ENCODE measurements at regions not wholly inside any gene's neighbourhood (a gene's known extent, or its start where the extent isn't known, plus 50 kb on each side); places are given as distances from the start of the nearest gene placed in this dataset.

- DNase-seq, result no peak
Observed at GRCh38 chr4:11494232-11494631, 65.5 kb upstream of the HS3ST1 start.

GRCh38 chr4:11489453-11490083, 60.9 kb upstream of the HS3ST1 start:
- no peak for DNase-seq

- no peak for DNase-seq
Observed at GRCh38 chr4:11488657-11489452, 60.2 kb upstream of the HS3ST1 start.

GRCh38 chr4:11487868-11488544, 59.3 kb upstream of the HS3ST1 start:
- no peak for DNase-seq

- DNase-seq, result no peak
Observed at GRCh38 chr4:11487139-11487538, 58.4 kb upstream of the HS3ST1 start.

GRCh38 chr4:11485926-11486325, 57.2 kb upstream of the HS3ST1 start:
- DNase-seq, result no peak

GRCh38 chr4:11484531-11484930, 55.8 kb upstream of the HS3ST1 start:
- no peak for DNase-seq

- DNase-seq, result no peak
Observed at GRCh38 chr4:11483046-11483445, 54.4 kb upstream of the HS3ST1 start.

- DNase-seq, result peak; percentile 24
Observed at GRCh38 chr4:11480683-11481082, 52.0 kb upstream of the HS3ST1 start.
